GM15510 (cell line): ENCODE measurements at regions not wholly inside any gene's neighbourhood (a gene's known extent, or its start where the extent isn't known, plus 50 kb on each side); places are given as distances from the start of the nearest gene placed in this dataset.

Source experiments
- POLR2A ChIP-seq: IDR thresholded peaks from 3 replicates; pipeline ENCODE4 v1.6.1; 2011; ENCODE audit warnings: borderline replicate concordance; ENCODE audit not compliant: insufficient read length; ENCODE audit errors: extremely low read depth

DNA sequence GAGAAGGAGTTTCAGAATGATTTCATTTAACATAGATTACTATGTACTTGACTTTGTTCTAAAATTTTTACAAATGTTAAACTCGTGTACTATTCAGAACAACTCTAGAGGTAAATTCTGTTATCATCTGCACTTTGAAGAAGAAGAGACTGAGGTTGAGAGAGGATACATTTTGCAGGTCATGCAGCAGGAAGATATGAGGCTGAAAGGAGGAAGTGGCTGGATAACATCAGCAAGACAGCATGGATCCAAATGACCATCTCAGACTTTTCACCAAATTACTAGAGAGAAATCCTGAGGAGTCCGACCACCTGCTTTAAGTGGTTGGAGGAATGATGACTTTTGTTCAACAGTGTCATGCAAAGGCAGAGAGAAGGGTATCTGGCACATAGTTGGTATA is 84.9 kb downstream of the ASCL4 start:
- TF ChIP-seq POLR2A = no peak

- no peak for TF ChIP-seq POLR2A
Measured at GRCh38 chr12:107864235-107864634, 89.7 kb downstream of the ASCL4 start.

DNA sequence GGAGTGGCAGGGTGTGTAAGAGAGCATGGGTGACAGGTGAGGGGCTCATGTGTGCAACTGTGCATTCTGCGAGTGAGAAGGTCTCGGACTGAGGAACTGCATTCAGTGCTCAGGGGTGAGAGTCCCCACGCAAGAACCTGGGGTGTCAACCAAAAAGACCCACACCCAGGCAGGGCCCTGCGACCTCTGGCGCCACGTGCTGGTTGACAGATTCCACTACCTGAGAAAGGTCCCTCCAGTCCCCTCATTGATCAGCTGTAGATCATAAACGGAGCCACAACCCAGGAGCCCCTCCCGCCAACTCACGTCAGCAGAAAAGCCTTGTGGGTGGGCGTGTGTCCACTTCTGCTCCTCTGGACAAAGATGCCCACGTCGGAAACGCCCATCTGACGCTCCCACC is 98.7 kb downstream of the ASCL4 start:
- no peak for TF ChIP-seq POLR2A

DNA sequence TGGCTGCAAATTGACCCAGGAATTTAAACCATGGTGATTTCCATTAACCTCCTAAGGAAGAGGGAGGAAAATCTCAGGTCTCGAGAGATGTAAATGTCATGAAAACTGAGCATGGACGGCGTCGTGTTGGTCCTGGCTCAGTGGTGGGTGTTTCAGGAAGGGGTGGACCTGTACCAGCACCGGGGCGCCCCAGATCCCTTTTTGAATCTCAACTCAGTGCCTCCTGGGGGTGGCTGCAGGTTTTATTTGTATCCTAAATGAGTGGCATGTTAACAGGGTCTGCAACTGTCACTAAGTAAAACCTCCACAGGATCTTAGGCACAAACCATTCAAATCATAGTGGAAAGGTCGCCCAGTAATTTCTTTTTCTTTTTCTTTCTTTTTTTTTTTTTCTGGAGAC is 101.3 kb downstream of the ASCL4 start:
- TF ChIP-seq POLR2A = no peak

GRCh38 chr12:107884769-107885694 is 110.5 kb downstream of the ASCL4 start:
- no peak for TF ChIP-seq POLR2A

GRCh38 chr12:107888789-107889188 is 114.3 kb downstream of the ASCL4 start:
- no peak for TF ChIP-seq POLR2A

DNA sequence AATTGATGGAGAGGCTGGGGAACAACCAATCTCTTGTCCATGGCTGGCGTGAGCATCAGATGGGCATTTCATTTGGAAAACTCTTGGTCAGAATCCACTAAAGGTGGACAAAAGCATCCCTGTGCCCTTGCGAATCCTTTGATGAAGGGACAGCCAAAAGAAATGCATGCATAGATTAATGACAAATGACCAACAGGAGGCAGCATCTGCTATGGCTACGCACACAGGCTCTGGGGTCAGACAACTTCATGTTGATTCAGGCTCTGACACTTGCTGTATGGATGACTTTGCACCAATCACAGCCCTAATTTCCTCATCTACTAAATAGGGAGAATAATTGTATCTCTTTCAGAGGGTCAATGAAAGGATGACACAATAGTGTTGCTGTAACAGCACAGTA is 117.5 kb downstream of the ASCL4 start:
- no peak for TF ChIP-seq POLR2A

GRCh38 chr12:107894589-107894988 is 120.1 kb downstream of the ASCL4 start:
- TF ChIP-seq POLR2A = no peak

DNA sequence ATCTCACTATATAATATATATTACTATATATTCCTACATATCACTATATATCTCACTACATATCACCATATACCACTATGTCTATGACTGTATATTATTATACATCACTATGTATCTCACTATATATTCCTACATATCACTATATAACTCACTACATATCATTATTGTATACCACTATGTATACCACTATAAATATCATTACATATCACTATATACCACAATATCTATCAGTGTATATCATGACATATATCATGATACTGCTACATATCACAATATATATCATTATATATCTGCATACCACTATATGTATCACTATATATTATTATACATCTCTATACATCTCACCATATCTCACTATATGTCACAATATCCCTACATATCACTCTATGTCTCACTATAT is 121.5 kb downstream of the ASCL4 start:
- TF ChIP-seq POLR2A = no peak

DNA sequence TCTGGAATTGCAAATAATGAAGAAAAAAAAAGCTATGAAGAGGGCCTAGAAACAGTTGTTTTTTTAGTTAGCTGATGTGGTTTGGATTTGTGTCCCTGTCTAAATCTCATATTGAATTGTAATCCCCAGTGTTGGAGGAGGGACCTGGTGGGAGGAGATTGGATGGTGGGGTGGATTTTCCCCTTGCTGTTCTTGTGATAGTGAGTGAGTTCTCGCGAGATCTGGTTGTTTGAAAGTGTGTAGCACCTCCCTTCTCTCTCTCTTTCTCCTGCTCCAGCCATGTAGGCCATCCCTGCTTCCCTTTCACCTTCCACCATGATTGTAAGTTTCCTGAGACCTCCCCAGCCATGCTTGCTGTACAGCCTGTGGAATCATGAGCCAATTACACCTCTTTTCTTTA is 126.1 kb downstream of the ASCL4 start:
- TF ChIP-seq POLR2A = no peak

DNA sequence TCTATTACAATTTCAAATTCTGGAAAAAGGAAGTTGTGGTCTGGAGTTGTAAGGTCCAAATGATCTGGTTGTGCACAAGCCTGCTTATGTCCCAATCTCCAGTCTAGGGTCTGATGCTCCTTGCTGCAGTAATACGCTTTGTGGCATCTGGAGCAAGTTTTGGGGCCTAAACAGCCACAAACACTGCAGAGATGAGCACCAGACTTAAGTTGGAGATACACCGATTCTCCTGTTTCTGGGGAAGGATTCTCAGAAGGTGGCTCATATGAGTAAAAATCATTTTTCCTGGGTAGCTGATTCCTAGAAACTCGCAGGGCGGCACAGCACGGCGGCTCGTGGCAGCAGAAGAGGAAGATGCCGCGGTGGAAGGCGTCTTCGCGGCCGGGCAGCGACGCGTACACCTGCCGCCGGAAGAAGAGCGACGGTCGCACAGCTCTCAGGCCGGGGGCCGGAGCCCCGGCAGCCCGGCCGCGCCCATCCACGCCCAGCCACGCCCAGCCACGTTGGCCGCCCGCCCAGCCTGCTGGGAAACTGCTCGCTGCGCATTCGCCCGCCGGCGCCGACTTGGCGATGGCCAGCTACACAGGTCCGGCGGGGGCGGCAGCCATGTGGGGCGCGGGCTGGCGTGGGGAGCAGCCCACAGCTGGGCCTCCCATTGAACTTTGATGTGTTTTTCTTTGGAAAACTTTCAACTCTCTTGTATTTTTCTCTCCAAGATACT is 129.0 kb downstream of the ASCL4 start:
- peak; percentile 96 for TF ChIP-seq POLR2A

GRCh38 chr12:107906707-107907106 is 132.2 kb downstream of the ASCL4 start:
- TF ChIP-seq POLR2A = no peak

DNA sequence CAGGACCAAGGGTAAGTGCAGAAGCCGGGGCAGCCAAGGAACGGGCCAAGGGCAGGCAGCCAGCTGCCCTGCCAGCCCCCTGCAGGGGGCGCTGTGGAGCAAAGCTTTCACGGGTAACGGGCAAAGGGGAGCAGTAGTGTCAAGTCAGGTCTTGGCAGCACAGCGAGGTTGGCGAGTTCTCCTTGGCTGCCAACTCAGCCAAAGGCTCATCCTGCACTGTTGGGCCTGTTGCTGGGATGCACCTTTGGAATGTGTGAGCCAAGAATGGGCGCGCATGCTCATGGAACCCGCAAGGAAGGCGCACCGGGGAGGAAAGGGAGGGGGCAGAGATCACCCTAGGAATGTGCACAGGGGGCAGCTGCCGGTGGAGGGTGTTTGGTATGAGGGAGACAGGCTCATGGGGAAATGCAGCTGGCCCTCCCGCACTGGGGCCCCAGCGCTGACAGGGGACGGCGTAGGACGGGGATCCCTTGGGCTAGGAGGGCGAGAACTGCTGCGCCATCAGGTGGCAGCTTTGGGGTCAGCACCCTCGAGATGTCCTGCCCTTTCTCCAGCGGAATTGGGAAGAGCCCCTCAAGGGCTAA is 138.0 kb downstream of the ASCL4 start:
- no peak for TF ChIP-seq POLR2A

DNA sequence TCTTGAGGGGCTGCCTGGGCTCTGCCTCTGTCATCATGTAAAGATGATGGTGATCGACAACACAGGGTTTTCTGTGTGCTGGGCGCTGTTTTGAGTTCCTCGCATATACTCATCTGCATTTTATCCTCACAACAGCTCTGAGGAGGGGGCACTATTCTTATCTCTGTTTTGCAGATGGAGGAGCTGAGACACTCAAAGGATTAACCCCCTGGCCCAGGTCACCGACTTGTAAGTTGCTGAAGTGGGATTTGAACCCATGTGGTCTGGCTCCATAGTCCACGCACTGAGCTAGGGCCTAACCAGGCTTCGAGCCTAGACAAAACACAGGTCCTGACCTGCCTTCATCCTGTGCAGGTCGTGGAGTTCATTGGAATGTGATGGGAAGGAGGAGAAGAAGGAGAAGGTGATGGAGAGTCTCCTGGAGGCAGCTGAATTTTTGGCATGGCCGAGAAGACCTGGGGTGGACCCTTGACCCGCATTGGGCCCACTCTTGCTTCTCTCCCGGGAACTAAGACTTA is 140.0 kb downstream of the ASCL4 start:
- no peak for TF ChIP-seq POLR2A

DNA sequence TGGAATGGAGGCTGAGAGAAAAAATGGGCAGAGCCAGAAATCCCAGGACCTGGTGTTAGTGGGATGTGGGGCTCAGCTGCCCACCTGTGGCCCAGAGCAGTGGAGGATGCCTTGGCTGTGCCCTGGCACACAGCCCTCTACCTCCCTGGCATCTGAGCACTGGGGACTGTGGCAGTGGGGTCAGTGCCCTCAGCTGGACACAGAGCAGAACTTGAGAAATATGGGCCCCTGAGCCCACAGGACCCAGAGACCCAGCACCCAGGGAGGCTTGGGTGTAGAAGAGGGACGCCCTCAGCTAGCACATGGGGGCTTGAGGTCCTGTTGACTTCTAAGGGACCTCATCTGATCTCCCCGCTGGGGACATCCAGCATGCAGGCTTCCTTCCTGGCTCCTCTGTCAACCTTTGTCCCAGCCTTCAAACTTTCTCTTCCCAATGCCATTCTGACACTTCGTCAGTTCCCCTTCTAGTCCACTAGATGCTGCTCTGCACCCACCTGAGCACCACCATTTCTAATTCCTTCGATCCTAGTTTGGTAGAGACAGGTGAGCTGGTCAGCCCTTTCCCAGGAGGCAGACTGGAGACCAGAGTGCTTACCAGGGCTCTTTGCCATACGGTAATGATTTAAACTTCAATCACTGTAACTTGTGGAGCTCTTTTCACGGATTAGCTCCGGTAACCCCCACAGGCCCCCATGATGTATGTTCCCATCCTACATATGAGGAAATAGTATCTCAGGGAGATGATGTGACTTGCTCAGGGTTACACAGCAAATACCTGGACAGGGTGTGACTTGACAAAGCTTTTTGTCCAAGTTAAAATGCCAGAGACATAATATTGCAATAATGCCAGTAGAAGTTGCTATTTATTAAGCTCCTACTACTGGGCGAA is 143.7 kb downstream of the ASCL4 start:
- no peak for TF ChIP-seq POLR2A

DNA sequence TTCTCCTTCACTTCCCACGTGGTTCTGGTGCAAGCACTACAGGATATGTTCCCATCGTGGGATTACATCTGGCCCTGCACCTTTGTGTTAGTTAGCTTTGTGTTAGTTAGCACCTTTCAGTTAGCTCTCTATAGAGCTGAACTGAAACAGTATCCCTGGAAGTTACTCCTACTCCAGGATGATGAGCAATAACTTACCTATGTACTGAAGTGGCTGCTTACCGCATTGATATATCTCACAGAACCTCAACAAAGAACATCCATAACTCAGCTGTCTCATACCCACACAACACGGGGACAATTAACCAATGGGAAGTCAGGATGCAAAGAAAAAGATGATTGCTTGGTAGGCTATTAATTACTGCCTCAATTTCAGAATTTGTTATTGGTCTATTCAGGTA is 146.6 kb downstream of the ASCL4 start:
- no peak for TF ChIP-seq POLR2A
